Vagina (tissue), 2 donors: ENCODE measurements at regions not wholly inside any gene's neighbourhood (a gene's known extent, or its start where the extent isn't known, plus 50 kb on each side); places are given as distances from the start of the nearest gene placed in this dataset.
"Not testable (repeated sequence)": the region's sequence is repeated elsewhere in the genome, so short reads cannot be mapped to it uniquely, and the experiment has no call there.

Source experiments
- DNase-seq, 2 donors: peaks; one replicate each; pipeline ENCODE4 v3.0.0-alpha.2; 2017; ENCODE audit errors: extremely low spot score in 2 of 2
- H3K27ac ChIP-seq: fragments of 200-600 bp; sonication (generic); one replicate; pipeline ENCODE4 v1.5.1; 2019
- H3K27me3 ChIP-seq: fragments of 200-600 bp; sonication (generic); one replicate; pipeline ENCODE4 v1.5.1; 2019
- H3K36me3 ChIP-seq, 2 donors: fragments of 200-600 bp; sonication (generic); one replicate each; pipeline ENCODE4 v1.5.1; 2017 to 2019
- H3K4me1 ChIP-seq: fragments of 200-600 bp; sonication (generic); one replicate; pipeline ENCODE4 v1.5.1; 2019
- H3K4me3 ChIP-seq, 2 donors: fragments of 200-600 bp; sonication (generic); 1 replicate in 1 of 2; 2 replicates in 1 of 2; pipeline ENCODE4 v1.5.1; 2016 to 2019
- H3K9me3 ChIP-seq: fragments of 200-600 bp; sonication (generic); one replicate; pipeline ENCODE4 v1.5.1; 2019
- POLR2A ChIP-seq, 2 donors: fragments of 450-650 bp; IDR thresholded peaks; one replicate each; pipeline ENCODE4 v1.6.1; 2017; ENCODE audit warnings: antibody characterized with exemption in 2 of 2, mild to moderate bottlenecking in 2 of 2, moderate library complexity in 2 of 2
- POLR2AphosphoS5 ChIP-seq, 2 donors: sonication (generic); formaldehyde crosslinking; IDR thresholded peaks; one replicate each; pipeline ENCODE4 v1.9.0; 2017; ENCODE audit warnings: antibody characterized with exemption in 2 of 2, mild to moderate bottlenecking in 2 of 2, low read depth in 1 of 2; ENCODE audit not compliant: insufficient read depth in 1 of 2
- intact Hi-C: fragments of 100-400 bp; cut with DNase I; formaldehyde crosslinking; loops from one replicate; pipeline ENCODE4 v1.15.1; 2023
- TF ChIP-seq, protein P1 (sequence below), 3 experiments: fragments of 450-650 bp in 2 of 3; fragments of 200-600 bp in 1 of 3; sonication (generic) in 1 of 3; IDR thresholded peaks; one replicate each; pipeline ENCODE4 v1.5.1; 2017 to 2019; ENCODE audit warnings: antibody characterized with exemption in 3 of 3, mild to moderate bottlenecking in 2 of 3, moderate library complexity in 2 of 3

DNA sequence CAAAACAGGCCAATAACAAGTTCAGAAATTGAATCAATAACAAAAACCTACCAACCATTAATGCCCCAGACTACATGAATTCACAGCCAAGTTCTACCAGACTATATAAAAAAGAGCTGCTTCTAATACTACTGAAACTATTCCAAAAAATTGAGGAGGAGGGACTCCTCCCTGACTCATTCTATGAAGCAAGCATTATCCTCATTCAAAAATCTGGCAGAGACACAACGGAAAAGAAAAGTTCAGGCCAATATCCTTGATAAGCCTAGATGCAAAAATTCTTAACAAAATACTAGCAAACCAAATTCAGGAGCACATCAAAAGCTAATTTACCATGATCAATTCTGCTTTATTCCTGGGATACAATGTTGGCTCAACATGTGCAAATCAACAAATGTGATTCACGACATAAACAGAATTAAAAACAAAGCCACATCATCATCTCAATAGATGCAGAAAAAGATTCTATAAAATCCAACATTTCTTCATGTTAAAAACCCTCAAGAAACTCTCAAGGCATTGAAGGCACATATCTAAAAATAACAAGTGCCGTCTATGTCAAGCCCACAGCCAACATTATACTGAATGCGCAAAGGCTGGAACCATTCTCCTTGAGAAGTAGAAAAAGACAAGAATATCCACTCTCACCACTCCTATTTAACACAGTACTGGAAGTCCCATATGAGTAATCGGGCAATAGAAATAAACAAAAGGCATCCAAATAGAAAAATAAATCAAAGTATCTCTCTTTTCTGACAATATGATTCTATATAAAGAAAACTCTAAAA, 573.6 kb upstream of the GRM7 start:
- Histone ChIP-seq H3K9me3 (no peaks in the 10 kb centered on the region), H3K27me3 (no peaks in the 10 kb centered on the region), H3K4me1 (no peaks in the 10 kb centered on the region), H3K27ac (no peak overlapping the region), H3K4me3 (no peak overlapping the region), H3K36me3 (no peaks in the 10 kb centered on the region)
- DNase-seq, result no peak
- TF ChIP-seq, protein P1, sequence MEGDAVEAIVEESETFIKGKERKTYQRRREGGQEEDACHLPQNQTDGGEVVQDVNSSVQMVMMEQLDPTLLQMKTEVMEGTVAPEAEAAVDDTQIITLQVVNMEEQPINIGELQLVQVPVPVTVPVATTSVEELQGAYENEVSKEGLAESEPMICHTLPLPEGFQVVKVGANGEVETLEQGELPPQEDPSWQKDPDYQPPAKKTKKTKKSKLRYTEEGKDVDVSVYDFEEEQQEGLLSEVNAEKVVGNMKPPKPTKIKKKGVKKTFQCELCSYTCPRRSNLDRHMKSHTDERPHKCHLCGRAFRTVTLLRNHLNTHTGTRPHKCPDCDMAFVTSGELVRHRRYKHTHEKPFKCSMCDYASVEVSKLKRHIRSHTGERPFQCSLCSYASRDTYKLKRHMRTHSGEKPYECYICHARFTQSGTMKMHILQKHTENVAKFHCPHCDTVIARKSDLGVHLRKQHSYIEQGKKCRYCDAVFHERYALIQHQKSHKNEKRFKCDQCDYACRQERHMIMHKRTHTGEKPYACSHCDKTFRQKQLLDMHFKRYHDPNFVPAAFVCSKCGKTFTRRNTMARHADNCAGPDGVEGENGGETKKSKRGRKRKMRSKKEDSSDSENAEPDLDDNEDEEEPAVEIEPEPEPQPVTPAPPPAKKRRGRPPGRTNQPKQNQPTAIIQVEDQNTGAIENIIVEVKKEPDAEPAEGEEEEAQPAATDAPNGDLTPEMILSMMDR (IDR thresholded peaks at IDR 0.05), result no peak
- no peak for TF ChIP-seq POLR2AphosphoS5 (IDR thresholded peaks at IDR 0.05; ENCODE audit: insufficient read depth in 1 of 2, low read depth in 1 of 2)
- TF ChIP-seq POLR2A (IDR thresholded peaks at IDR 0.05), result no peak
- intact Hi-C loops, result no loop called here

- no peaks in the 10 kb centered on the region for H3K9me3 ChIP-seq
- DNase-seq, result no peak
- no peak overlapping the region for H3K4me3 ChIP-seq
- no peak for TF ChIP-seq POLR2A (IDR thresholded peaks at IDR 0.05)
- TF ChIP-seq POLR2AphosphoS5 (IDR thresholded peaks at IDR 0.05; ENCODE audit: insufficient read depth in 1 of 2, low read depth in 1 of 2), result no peak
- TF ChIP-seq, protein P1 (IDR thresholded peaks at IDR 0.05), result no peak
- H3K27ac ChIP-seq, result no peak overlapping the region
- no peaks in the 10 kb centered on the region for H3K4me1 ChIP-seq
- H3K36me3 ChIP-seq, result no peaks in the 10 kb centered on the region
- no peaks in the 10 kb centered on the region for H3K27me3 ChIP-seq
- intact Hi-C loops, result no loop called here
Observed at GRCh38 chr3:6301626-6302025, 559.3 kb upstream of the GRM7 start.

DNA sequence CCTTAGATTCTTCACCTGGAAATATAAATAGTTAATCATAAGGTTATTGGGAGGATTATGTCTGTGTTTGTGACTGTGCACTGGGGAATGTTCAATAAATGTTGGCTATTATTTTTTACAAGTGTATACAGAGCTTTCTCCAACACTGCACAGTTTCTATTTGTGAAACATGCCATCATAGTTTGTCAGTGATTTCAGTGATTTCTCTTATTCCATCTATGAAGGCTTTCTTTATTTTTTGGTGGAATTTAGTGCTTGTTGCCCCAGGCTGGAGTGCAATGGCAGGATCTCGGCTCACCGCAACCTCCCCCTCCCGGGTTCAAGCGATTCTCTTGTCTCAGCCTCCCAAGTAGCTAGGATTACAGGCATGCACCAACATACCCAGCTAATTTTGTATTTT, 545.0 kb upstream of the GRM7 start:
- Histone ChIP-seq H3K36me3 (no peaks in the 10 kb centered on the region), H3K4me1 (no peaks in the 10 kb centered on the region), H3K27me3 (no peaks in the 10 kb centered on the region), H3K4me3 (no peak overlapping the region), H3K9me3 (no peaks in the 10 kb centered on the region), H3K27ac (no peak overlapping the region)
- no peak for TF ChIP-seq POLR2AphosphoS5 (IDR thresholded peaks at IDR 0.05; ENCODE audit: insufficient read depth in 1 of 2, low read depth in 1 of 2)
- TF ChIP-seq, protein P1 (IDR thresholded peaks at IDR 0.05), result no peak
- no peak for TF ChIP-seq POLR2A (IDR thresholded peaks at IDR 0.05)
- DNase-seq, result no peak
- intact Hi-C loops, result no loop called here

GRCh38 chr3:6321999-6322398, 538.9 kb upstream of the GRM7 start:
- no peak overlapping the region for H3K4me3 ChIP-seq
- no peak for TF ChIP-seq POLR2A (IDR thresholded peaks at IDR 0.05)
- TF ChIP-seq POLR2AphosphoS5 (IDR thresholded peaks at IDR 0.05; ENCODE audit: insufficient read depth in 1 of 2, low read depth in 1 of 2), result no peak
- TF ChIP-seq, protein P1 (IDR thresholded peaks at IDR 0.05), result no peak
- no peaks in the 10 kb centered on the region for H3K4me1 ChIP-seq
- H3K27me3 ChIP-seq, result no peaks in the 10 kb centered on the region
- no peak for DNase-seq
- H3K27ac ChIP-seq, result no peak overlapping the region
- intact Hi-C loops, result no loop called here
- no peaks in the 10 kb centered on the region for H3K9me3 ChIP-seq
- no peaks in the 10 kb centered on the region for H3K36me3 ChIP-seq

DNA sequence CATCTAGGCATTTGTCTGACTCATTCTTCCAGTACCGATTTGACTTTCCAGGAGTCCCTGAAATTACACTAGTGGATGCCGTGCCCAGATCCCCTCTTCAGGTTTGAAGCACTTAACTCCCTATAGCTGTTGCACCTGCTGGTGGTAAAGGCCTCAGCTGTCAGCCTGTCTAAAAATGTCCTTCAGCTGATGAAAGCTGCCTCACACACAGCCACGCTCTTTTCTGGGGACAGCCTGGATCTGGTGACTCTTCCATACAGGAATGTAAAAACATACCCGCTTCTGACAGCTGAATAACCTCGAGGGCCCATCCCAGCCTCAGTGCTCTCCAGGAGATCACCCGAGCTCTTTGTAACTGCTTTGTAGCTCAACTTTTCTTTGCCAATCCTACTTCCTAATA, 534.1 kb upstream of the GRM7 start:
- H3K9me3 ChIP-seq, result no peaks in the 10 kb centered on the region
- H3K36me3 ChIP-seq, result no peaks in the 10 kb centered on the region
- intact Hi-C loops, result no loop called here
- H3K4me3 ChIP-seq, result no peak overlapping the region
- no peaks in the 10 kb centered on the region for H3K4me1 ChIP-seq
- DNase-seq, result no peak
- H3K27ac ChIP-seq, result no peak overlapping the region
- TF ChIP-seq POLR2AphosphoS5 (IDR thresholded peaks at IDR 0.05; ENCODE audit: insufficient read depth in 1 of 2, low read depth in 1 of 2) (no peak), POLR2A (IDR thresholded peaks at IDR 0.05) (no peak)
- TF ChIP-seq, protein P1 (IDR thresholded peaks at IDR 0.05), result no peak
- H3K27me3 ChIP-seq, result no peaks in the 10 kb centered on the region

DNA sequence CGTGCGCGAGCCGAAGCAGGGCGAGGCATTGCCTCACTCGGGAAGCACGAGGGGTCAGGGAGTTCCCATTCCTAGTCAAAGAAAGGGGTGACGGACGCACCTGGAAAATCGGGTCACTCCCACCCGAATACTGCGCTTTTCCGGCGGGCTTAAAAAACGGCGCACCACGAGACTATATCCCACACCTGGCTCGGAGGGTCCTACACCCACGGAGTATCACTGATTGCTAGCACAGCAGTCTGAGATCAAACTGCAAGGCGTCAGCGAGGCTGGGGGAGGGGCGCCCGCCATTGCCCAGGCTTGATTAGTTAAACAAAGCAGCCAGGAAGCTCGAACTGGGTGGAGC, 520.0 kb upstream of the GRM7 start:
- H3K4me1 ChIP-seq, intact Hi-C loops, H3K36me3 ChIP-seq, DNase-seq, H3K4me3 ChIP-seq, H3K9me3 ChIP-seq, H3K27ac ChIP-seq, H3K27me3 ChIP-seq: not testable (repeated sequence)
